ENCODE measurements at regions not wholly inside any gene's neighbourhood (a gene's known extent, or its start where the extent isn't known, plus 50 kb on each side); places are given as distances from the start of the nearest gene placed in this dataset.

DNA sequence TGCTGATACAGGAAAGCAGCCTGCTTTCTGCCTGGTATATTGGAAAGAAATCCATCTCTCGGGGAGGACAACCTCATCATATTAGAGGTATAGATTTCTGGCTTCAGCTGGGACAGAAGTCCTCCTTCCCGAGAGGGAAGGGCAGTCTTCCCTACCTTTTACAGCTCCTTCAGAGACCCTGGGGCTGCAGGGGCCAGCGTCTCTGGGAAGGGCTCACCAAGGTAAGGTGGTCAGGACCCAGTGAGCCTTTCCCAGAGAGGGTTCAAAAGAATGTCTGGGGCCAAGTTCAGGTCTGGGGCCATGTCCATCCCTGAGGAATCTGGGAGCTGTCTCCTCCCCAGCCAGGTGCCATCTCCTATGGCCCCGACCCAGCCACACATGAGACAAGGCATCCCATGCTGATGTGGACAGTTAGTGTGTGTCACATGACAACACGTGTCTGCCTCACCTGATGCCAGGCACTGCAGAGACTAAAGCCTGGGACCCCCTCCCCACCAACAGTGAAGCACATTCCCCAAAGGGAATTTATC is 136.4 kb downstream of the URI1 start:
- Mint-ChIP-seq H3K27ac (no peak overlapping the region), H3K4me1 (ENCODE audit: low read depth) (no peaks in the 10 kb centered on the region), H3K9me3 (no peaks in the 10 kb centered on the region), H3K4me3 (no peak overlapping the region), H3K27me3 (peaks cover 3% of the 10 kb centered on the region), H3K36me3 (ENCODE audit: low read depth) (no peaks in the 10 kb centered on the region)
- POLR2A ChIA-PET = no interaction called here
- CTCF ChIA-PET = no interaction called here
- intact Hi-C loops (cut with micrococcal nuclease) = no loop called here
- no peak for ATAC-seq
- TF ChIP-seq, protein P1, sequence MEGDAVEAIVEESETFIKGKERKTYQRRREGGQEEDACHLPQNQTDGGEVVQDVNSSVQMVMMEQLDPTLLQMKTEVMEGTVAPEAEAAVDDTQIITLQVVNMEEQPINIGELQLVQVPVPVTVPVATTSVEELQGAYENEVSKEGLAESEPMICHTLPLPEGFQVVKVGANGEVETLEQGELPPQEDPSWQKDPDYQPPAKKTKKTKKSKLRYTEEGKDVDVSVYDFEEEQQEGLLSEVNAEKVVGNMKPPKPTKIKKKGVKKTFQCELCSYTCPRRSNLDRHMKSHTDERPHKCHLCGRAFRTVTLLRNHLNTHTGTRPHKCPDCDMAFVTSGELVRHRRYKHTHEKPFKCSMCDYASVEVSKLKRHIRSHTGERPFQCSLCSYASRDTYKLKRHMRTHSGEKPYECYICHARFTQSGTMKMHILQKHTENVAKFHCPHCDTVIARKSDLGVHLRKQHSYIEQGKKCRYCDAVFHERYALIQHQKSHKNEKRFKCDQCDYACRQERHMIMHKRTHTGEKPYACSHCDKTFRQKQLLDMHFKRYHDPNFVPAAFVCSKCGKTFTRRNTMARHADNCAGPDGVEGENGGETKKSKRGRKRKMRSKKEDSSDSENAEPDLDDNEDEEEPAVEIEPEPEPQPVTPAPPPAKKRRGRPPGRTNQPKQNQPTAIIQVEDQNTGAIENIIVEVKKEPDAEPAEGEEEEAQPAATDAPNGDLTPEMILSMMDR (IDR thresholded peaks at IDR 0.05) = no peak
- no peak for DNase-seq

DNA sequence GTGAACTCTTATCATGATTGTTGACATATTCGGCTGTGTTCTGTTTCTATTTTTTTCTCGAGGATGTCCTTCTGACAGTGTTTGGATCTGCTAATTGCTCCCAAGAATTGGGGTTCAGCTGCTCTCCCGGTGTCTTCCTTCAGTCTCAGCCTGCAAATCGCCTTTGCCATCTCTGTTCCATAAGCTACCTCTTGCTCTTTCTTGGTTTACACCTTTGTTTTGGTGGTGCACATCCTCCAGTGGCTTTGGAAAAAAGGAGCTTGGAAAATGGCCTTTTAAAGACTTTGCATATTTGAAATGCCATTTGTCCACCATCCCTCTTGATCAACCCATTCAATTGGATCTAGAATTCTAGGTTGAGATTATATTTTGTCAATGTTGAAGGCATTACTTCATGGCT is 137.2 kb downstream of the URI1 start:
- DNase-seq (no peak), ATAC-seq (no peak)
- Mint-ChIP-seq H3K4me1 (ENCODE audit: low read depth) (no peaks in the 10 kb centered on the region), H3K27ac (no peak overlapping the region), H3K36me3 (ENCODE audit: low read depth) (no peaks in the 10 kb centered on the region), H3K4me3 (no peak overlapping the region), H3K9me3 (no peaks in the 10 kb centered on the region), H3K27me3 (peaks cover 3% of the 10 kb centered on the region)
- TF ChIP-seq, protein P1 (IDR thresholded peaks at IDR 0.05) = no peak
- intact Hi-C loops (cut with micrococcal nuclease) = no loop called here
- CTCF ChIA-PET = no interaction called here
- POLR2A ChIA-PET = no interaction called here

DNA sequence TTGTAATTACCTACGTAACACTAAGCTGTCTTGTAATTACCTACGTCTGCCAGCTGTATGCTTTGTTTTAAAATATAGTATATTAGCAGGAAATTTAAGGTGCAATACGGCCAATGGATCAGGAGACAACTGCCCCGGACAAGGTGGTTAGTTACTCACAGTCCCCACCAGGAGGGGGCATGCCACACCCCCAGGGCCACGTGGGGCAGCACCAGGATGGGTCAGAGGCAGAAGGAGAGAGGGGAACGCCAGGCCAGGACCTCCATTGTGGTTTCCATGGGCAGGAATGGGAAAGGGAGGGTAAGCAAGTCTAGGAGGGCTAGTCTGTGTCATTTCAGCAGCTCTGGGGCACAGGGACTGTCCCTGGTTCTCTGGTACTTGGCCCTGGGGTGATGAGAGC is 140.1 kb downstream of the URI1 start:
- H3K9me3 Mint-ChIP-seq = no peaks in the 10 kb centered on the region

DNA sequence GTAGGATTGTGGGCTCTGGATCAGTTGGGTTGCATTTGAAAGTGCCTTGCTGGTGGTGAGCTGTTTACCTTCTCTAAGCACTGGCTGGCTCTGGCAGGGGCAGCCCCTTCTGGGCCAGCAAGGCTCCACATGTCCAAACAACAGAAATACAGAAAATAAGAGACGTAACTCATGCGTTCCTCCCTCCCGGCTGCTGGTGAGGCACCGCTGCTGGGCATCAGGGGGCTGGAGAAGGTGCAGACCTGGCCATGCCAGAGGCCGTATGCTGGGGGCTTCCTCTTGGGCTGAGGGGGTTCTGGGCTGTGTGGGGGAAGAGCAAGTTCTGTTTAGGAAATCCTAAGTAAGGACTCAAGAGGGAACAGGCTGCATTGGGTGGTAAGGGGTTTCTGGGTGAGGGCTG is 140.6 kb downstream of the URI1 start:
- ATAC-seq (no peak), DNase-seq (no peak)
- H3K27ac Mint-ChIP-seq = no peak overlapping the region
- CTCF ChIA-PET = no interaction called here
- no peaks in the 10 kb centered on the region for H3K36me3 Mint-ChIP-seq (ENCODE audit: low read depth)
- no peak overlapping the region for H3K4me3 Mint-ChIP-seq
- no peaks in the 10 kb centered on the region for H3K4me1 Mint-ChIP-seq (ENCODE audit: low read depth)
- intact Hi-C loops (cut with micrococcal nuclease) = no loop called here
- POLR2A ChIA-PET = no interaction called here
- peaks cover 3% of the 10 kb centered on the region for H3K27me3 Mint-ChIP-seq
- no peaks in the 10 kb centered on the region for H3K9me3 Mint-ChIP-seq
- TF ChIP-seq, protein P1 (IDR thresholded peaks at IDR 0.05) = no peak

More for the DNA sequence above, 140.1 kb downstream of the URI1 start:
- TF ChIP-seq, protein P1 (IDR thresholded peaks at IDR 0.05) = no peak
- no peaks in the 10 kb centered on the region for H3K36me3 Mint-ChIP-seq (ENCODE audit: low read depth)
- CTCF ChIA-PET = no interaction called here
- intact Hi-C loops (cut with micrococcal nuclease) = no loop called here
- H3K27me3 Mint-ChIP-seq = peaks cover 3% of the 10 kb centered on the region
- POLR2A ChIA-PET = no interaction called here
- H3K4me1 Mint-ChIP-seq (ENCODE audit: low read depth) = no peaks in the 10 kb centered on the region
- H3K4me3 Mint-ChIP-seq = no peak overlapping the region
- DNase-seq (no peak), ATAC-seq (no peak)
- no peak overlapping the region for H3K27ac Mint-ChIP-seq

DNA sequence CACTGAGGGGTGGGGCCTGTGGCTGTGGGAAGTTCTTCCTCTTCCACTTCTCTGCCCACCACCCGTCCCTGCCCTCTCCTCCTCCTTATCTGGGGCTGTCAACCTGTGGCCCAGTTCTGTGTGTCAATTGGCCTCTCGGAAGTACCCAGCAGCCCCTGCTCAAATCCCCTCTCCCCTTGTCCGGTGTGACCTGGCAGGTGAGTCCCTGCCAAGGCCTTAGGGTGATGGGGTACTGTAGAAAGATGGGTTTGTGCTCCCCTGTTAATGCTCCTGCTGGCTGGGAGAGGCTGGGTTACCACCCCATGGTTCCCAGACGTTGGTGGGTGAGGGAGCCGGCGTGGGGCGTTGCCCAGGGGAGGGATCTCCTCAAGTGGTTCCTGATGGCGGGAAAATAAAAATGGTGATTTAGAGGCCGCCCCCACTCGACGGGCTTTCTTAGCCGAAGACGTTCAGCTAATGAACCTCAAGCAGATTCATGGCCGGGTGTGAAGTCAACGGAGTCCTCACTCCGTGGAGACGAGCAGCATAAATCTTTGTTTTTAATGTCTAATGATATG is 141.2 kb downstream of the URI1 start:
- no peak for DNase-seq
- ChIA-PET CTCF (no interaction called here), POLR2A (no interaction called here)
- Mint-ChIP-seq H3K36me3 (ENCODE audit: low read depth) (no peaks in the 10 kb centered on the region), H3K9me3 (no peaks in the 10 kb centered on the region), H3K27ac (no peak overlapping the region), H3K4me3 (no peak overlapping the region), H3K4me1 (ENCODE audit: low read depth) (no peaks in the 10 kb centered on the region), H3K27me3 (peaks cover 3% of the 10 kb centered on the region)
- TF ChIP-seq, protein P1 (IDR thresholded peaks at IDR 0.05) = no peak
- intact Hi-C loops (cut with micrococcal nuclease) = no loop called here
- ATAC-seq = no peak
